GM23248 (cell line): ENCODE measurements at regions not wholly inside any gene's neighbourhood (a gene's known extent, or its start where the extent isn't known, plus 50 kb on each side); places are given as distances from the start of the nearest gene placed in this dataset.
A peak's percentile ranks its signal among the peaks of the same experiment; 100 is the strongest.

ENCODE experiments used
- DNase-seq: peaks from one replicate; pipeline ENCODE4 v3.0.0-alpha.2; 2015
- H2AFZ ChIP-seq: fragments of 200-600 bp; sonication (generic); 2 replicates; pipeline ENCODE4 v1.6.1; 2016; ENCODE audit warnings: antibody characterized with exemption
- H3F3A ChIP-seq: fragments of 200-600 bp; sonication (generic); 2 replicates; pipeline ENCODE4 v1.6.1; 2016; ENCODE audit warnings: mild to moderate bottlenecking, antibody characterized with exemption, mixed run types; ENCODE audit not compliant: insufficient read depth
- H3K27ac ChIP-seq: fragments of 200-600 bp; sonication (generic); 2 replicates; pipeline ENCODE4 v1.5.1; 2016; ENCODE audit warnings: mild to moderate bottlenecking
- H3K27me3 ChIP-seq: fragments of 200-600 bp; sonication (generic); replicated peaks from 2 replicates; pipeline ENCODE4 v1.6.1; 2016; ENCODE audit warnings: mild to moderate bottlenecking; ENCODE audit not compliant: insufficient read depth
- H3K36me3 ChIP-seq: fragments of 200-600 bp; sonication (generic); 2 replicates; pipeline ENCODE4 v1.6.1; 2016; ENCODE audit warnings: low read depth, mild to moderate bottlenecking
- H3K4me1 ChIP-seq: fragments of 200-600 bp; sonication (generic); 2 replicates; pipeline ENCODE4 v1.6.1; 2016; ENCODE audit warnings: mild to moderate bottlenecking; ENCODE audit not compliant: insufficient read depth
- H3K4me2 ChIP-seq: fragments of 200-600 bp; sonication (generic); one replicate; pipeline ENCODE4 v1.6.1; 2016; ENCODE audit warnings: mild to moderate bottlenecking; ENCODE audit not compliant: unreplicated experiment
- H3K4me3 ChIP-seq: fragments of 200-600 bp; sonication (generic); 2 replicates; pipeline ENCODE4 v1.5.1; 2016; ENCODE audit warnings: mild to moderate bottlenecking
- H3K79me2 ChIP-seq: fragments of 200-600 bp; sonication (generic); 2 replicates; pipeline ENCODE4 v1.6.1; 2016; ENCODE audit warnings: mild to moderate bottlenecking; ENCODE audit not compliant: insufficient read depth
- H3K9ac ChIP-seq: fragments of 200-600 bp; sonication (generic); 2 replicates; pipeline ENCODE4 v1.6.1; 2016; ENCODE audit warnings: mild to moderate bottlenecking
- H3K9me2 ChIP-seq: fragments of 200-600 bp; sonication (generic); 2 replicates; pipeline ENCODE4 v1.6.1; 2016; ENCODE audit warnings: mixed run types, mild to moderate bottlenecking, moderate library complexity; ENCODE audit not compliant: insufficient read depth
- H3K9me3 ChIP-seq: fragments of 200-600 bp; sonication (generic); one replicate; pipeline ENCODE4 v1.6.1; 2017; ENCODE audit warnings: low read depth
- H4K20me1 ChIP-seq: fragments of 200-600 bp; sonication (generic); 2 replicates; pipeline ENCODE4 v1.6.0; 2016; ENCODE audit not compliant: insufficient read depth
- EZH2 ChIP-seq: fragments of 200-600 bp; sonication (generic); IDR thresholded peaks from 2 replicates; pipeline ENCODE4 v1.6.1; 2018; ENCODE audit warnings: antibody characterized with exemption, mild to moderate bottlenecking; ENCODE audit not compliant: insufficient read depth, poor library complexity, severe bottlenecking
- EZH2phosphoT487 ChIP-seq: fragments of 200-600 bp; sonication (generic); IDR thresholded peaks from 2 replicates; pipeline ENCODE4 v1.6.1; 2018; ENCODE audit warnings: antibody characterized with exemption, moderate library complexity, mild to moderate bottlenecking, low read depth; ENCODE audit not compliant: insufficient read depth
- WGBS, 2 experiments: methylation state at CpG; one replicate each; pipeline ENCODE4 v1.1.6; 2015 to 2017; ENCODE audit warnings: low lambda C conversion rate in 2 of 2, low coverage in 1 of 2; ENCODE audit errors: missing lambda C conversion rate in 2 of 2; 5-methylcytosine and 5-hydroxymethylcytosine counted together
- in situ Hi-C: fragments of 300-500 bp; cut with MboI; formaldehyde crosslinking; loops from 2 replicates; pipeline ENCODE4 v1.15.0; 2020

GRCh38 chr5:58069016-58069705, 390.7 kb downstream of the PLK2 start:
- no peaks in the 10 kb centered on the region for H3K79me2 ChIP-seq
- no peak overlapping the region for H3K4me3 ChIP-seq
- WGBS, 2 experiments, result 88 to 91% methylated on average over 21 to 23 of the region's 31 CpGs
- H2AFZ ChIP-seq, result no peak overlapping the region
- in situ Hi-C loops, result no loop called here
- H3K27me3 ChIP-seq, result no peaks in the 10 kb centered on the region
- no peaks in the 10 kb centered on the region for H3F3A ChIP-seq
- no peak overlapping the region for H3K4me2 ChIP-seq
- H3K27ac ChIP-seq, result no peak overlapping the region
- no peak for DNase-seq
- no peak for TF ChIP-seq EZH2
- no peak for TF ChIP-seq EZH2phosphoT487
- no peaks in the 10 kb centered on the region for H3K36me3 ChIP-seq
- H3K9ac ChIP-seq, result no peak overlapping the region
- no peaks in the 10 kb centered on the region for H4K20me1 ChIP-seq
- peaks cover 8% of the 10 kb centered on the region for H3K4me1 ChIP-seq
- H3K9me3 ChIP-seq, result no peaks in the 10 kb centered on the region
- H3K9me2 ChIP-seq, result no peaks in the 10 kb centered on the region

GRCh38 chr5:58066557-58066956, 393.3 kb downstream of the PLK2 start:
- Histone ChIP-seq H2AFZ (no peak overlapping the region), H3K36me3 (no peaks in the 10 kb centered on the region), H3K9me3 (no peaks in the 10 kb centered on the region), H3K4me1 (peaks cover 9% of the 10 kb centered on the region), H3F3A (no peaks in the 10 kb centered on the region), H3K79me2 (no peaks in the 10 kb centered on the region), H3K27ac (no peak overlapping the region), H3K4me3 (no peak overlapping the region), H3K9me2 (no peaks in the 10 kb centered on the region), H4K20me1 (no peaks in the 10 kb centered on the region), H3K9ac (no peak overlapping the region), H3K4me2 (no peak overlapping the region), H3K27me3 (no peaks in the 10 kb centered on the region)
- DNase-seq, result no peak
- WGBS, 2 experiments, result 40 to 82% methylated on average over 1 of the region's 1 CpG
- in situ Hi-C loops, result no loop called here
- TF ChIP-seq EZH2phosphoT487, result no peak
- TF ChIP-seq EZH2, result no peak

- no peak for DNase-seq
- no peak overlapping the region for H3K4me3 ChIP-seq
- H3K27ac ChIP-seq, result no peak overlapping the region
- peaks cover 14% of the 10 kb centered on the region for H3K4me1 ChIP-seq
- no peaks in the 10 kb centered on the region for H3K27me3 ChIP-seq
- no peaks in the 10 kb centered on the region for H4K20me1 ChIP-seq
- no peaks in the 10 kb centered on the region for H3K79me2 ChIP-seq
- H3K4me2 ChIP-seq, result no peak overlapping the region
- in situ Hi-C loops, result no loop called here
- 72 to 80% methylated on average over 2 of the region's 2 CpGs for WGBS, 2 experiments
- H3K9me2 ChIP-seq, result no peaks in the 10 kb centered on the region
- 0 out of 2 replicates have a peak, but pooled peaks cover 4% of the 10 kb centered on the region for H3F3A ChIP-seq
- H3K9me3 ChIP-seq, result no peaks in the 10 kb centered on the region
- H3K36me3 ChIP-seq, result no peaks in the 10 kb centered on the region
- H3K9ac ChIP-seq, result no peak overlapping the region
- TF ChIP-seq EZH2phosphoT487 (no peak), EZH2 (no peak)
- no peak overlapping the region for H2AFZ ChIP-seq
These were observed 393.8 kb downstream of the PLK2 start for GRCh38 chr5:58066076-58066475.

GRCh38 chr5:58064801-58065200, 395.1 kb downstream of the PLK2 start:
- in situ Hi-C loops, result no loop called here
- H3K9me2 ChIP-seq, result no peaks in the 10 kb centered on the region; the same call in 1 of the 2 replicates
- peaks cover 20% of the 10 kb centered on the region for H3K4me1 ChIP-seq
- no peaks in the 10 kb centered on the region for H3K79me2 ChIP-seq
- H3F3A ChIP-seq, result peaks cover 14% of the 10 kb centered on the region; the same call in 1 of the 2 replicates
- H3K9ac ChIP-seq, result no peak overlapping the region
- no peaks in the 10 kb centered on the region for H3K27me3 ChIP-seq
- H3K4me2 ChIP-seq, result no peak overlapping the region
- DNase-seq, result peak; percentile 43
- H3K27ac ChIP-seq, result no peak overlapping the region
- 51 to 54% methylated on average over 2 of the region's 2 CpGs for WGBS, 2 experiments
- no peak overlapping the region for H3K4me3 ChIP-seq
- no peaks in the 10 kb centered on the region for H3K36me3 ChIP-seq
- no peak overlapping the region for H2AFZ ChIP-seq
- TF ChIP-seq EZH2phosphoT487, result no peak
- no peaks in the 10 kb centered on the region for H4K20me1 ChIP-seq
- H3K9me3 ChIP-seq, result no peaks in the 10 kb centered on the region

- no peak overlapping the region for H3K9ac ChIP-seq
- H3K36me3 ChIP-seq, result no peaks in the 10 kb centered on the region
- peak overlapping the region; percentile 33 for H3K4me2 ChIP-seq
- DNase-seq, result peak; percentile 58
- TF ChIP-seq EZH2phosphoT487 (no peak), EZH2 (no peak)
- H3F3A ChIP-seq, result peaks cover 14% of the 10 kb centered on the region; the same call in 1 of the 2 replicates
- 0 out of 2 replicates have a peak overlapping the region, but pooled peaks have one; percentile 1 for H3K4me3 ChIP-seq
- H3K27ac ChIP-seq, result peak overlapping the region; percentile 24
- no peaks in the 10 kb centered on the region for H3K9me3 ChIP-seq
- in situ Hi-C loops, result no loop called here
- H3K27me3 ChIP-seq, result no peaks in the 10 kb centered on the region
- H3K4me1 ChIP-seq, result peaks cover 20% of the 10 kb centered on the region
- H3K79me2 ChIP-seq, result no peaks in the 10 kb centered on the region
- peak overlapping the region; percentile 44 for H2AFZ ChIP-seq
- 18 to 26% methylated on average over 3 of the region's 3 CpGs for WGBS, 2 experiments
- no peaks in the 10 kb centered on the region for H4K20me1 ChIP-seq
- H3K9me2 ChIP-seq, result no peaks in the 10 kb centered on the region; the same call in 1 of the 2 replicates
These were observed 398.9 kb downstream of the PLK2 start for GRCh38 chr5:58060996-58061395.
